HL-60 (cell line): ENCODE measurements at regions not wholly inside any gene's neighbourhood (a gene's known extent, or its start where the extent isn't known, plus 50 kb on each side); places are given as distances from the start of the nearest gene placed in this dataset.

Experiments
- POLR2AphosphoS5 ChIP-seq: IDR thresholded peaks from 2 replicates; pipeline ENCODE4 v1.6.1; 2012; ENCODE audit warnings: low read depth
- TF ChIP-seq, protein P1 (sequence below): IDR thresholded peaks from one replicate; pipeline ENCODE4 v1.5.1; 2011; ENCODE audit warnings: low read length, control low read depth, inconsistent platforms; ENCODE audit not compliant: insufficient read depth

- TF ChIP-seq, protein P1, sequence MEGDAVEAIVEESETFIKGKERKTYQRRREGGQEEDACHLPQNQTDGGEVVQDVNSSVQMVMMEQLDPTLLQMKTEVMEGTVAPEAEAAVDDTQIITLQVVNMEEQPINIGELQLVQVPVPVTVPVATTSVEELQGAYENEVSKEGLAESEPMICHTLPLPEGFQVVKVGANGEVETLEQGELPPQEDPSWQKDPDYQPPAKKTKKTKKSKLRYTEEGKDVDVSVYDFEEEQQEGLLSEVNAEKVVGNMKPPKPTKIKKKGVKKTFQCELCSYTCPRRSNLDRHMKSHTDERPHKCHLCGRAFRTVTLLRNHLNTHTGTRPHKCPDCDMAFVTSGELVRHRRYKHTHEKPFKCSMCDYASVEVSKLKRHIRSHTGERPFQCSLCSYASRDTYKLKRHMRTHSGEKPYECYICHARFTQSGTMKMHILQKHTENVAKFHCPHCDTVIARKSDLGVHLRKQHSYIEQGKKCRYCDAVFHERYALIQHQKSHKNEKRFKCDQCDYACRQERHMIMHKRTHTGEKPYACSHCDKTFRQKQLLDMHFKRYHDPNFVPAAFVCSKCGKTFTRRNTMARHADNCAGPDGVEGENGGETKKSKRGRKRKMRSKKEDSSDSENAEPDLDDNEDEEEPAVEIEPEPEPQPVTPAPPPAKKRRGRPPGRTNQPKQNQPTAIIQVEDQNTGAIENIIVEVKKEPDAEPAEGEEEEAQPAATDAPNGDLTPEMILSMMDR = peak; percentile 53
- no peak for TF ChIP-seq POLR2AphosphoS5
Observed at GRCh38 chr2:217510771-217511291, 492.0 kb downstream of the TNS1 start.
